NCI-H1092 (cell line): ENCODE measurements at regions not wholly inside any gene's neighbourhood (a gene's known extent, or its start where the extent isn't known, plus 50 kb on each side); places are given as distances from the start of the nearest gene placed in this dataset.

ENCODE experiments used
- DNase-seq: peaks from one replicate; lab custom pipeline; 2025; lab: John Stamatoyannopoulos, UW

DNA sequence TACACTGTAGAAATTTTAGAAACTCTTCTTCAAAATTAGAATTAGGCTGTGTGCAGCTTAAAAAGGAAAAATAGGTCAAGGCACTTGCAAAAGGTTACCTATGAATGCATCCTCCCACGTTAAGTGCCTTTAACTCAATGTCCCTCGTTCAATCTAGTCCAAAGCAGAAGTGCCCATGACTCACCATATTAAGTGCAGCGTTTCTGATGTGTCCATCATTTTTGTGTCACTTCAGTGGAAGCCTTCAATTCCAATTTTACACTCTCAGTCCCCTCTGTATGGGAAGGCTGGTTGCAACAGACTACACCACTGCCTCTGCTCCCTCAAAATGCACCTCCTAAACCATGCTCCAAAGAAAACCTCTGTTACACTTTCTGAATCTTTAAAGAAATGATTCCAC, 53.4 kb downstream of the FOXB1 start:
- DNase-seq: no peak

- DNase-seq: no peak
Measured at GRCh38 chr15:60059186-60059585, 55.1 kb downstream of the FOXB1 start.

DNA sequence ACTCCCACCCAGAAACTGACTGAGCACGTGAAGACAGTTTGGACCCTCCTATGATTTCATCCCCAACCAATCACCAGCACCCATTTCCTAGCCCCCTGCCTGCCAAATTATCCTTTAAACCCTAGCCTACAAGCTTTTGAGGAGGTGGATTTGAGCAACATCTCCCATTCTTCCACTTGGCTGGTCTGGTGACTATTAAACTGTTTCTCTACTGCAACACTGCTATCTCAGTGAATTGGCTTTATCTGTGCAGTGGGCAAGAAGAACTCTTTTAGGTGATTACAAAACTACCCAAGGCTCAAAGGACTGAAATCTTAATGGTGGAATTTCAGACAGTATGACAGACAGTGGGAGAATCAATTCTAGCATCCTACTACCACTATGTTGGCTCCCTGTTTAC, 57.6 kb downstream of the FOXB1 start:
- no peak for DNase-seq

DNA sequence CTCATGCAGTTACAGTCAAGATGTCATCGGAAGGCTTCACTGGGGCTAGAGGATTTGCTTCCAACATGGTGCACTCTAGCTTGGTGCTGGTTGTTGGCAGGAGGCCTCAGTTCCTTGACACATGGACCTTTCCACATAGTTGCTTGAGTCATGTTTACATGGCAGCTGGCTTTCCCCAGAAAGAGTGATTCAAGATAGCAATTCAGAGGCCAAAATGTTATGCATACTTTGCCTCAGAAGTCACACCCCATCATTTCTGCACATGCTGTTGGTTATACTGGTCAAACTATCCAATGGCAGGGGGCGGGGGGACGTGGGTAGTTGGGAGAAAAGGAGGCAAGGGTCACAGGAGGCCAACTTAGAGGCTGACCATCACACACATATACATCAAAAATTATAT, 58.7 kb downstream of the FOXB1 start:
- DNase-seq: no peak

GRCh38 chr15:60065951-60066350, 61.8 kb downstream of the FOXB1 start:
- no peak for DNase-seq

- DNase-seq: no peak
Measured at GRCh38 chr15:60070838-60071493, 66.9 kb downstream of the FOXB1 start.

GRCh38 chr15:60072826-60073465, 68.8 kb downstream of the FOXB1 start:
- DNase-seq: no peak

DNA sequence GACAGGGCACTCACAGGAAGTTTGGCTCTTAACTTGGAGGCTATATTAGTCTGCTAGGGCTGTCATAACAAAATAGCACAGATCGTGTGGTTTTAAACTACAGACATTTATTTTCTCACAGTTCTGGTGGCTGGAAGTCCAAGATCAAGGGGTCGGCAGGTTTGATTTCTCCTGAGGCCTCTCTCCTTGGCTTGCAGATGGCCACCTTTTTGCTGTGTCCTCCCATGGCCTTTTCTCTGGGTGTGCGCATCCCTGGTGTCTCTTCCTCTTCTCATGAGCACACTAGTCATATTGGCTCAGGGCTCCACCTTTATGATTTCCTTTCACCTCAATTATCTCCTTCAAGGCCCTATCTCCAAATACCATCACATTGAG, 69.3 kb downstream of the FOXB1 start:
- DNase-seq: no peak

GRCh38 chr15:60074181-60074885, 70.2 kb downstream of the FOXB1 start:
- no peak for DNase-seq

DNA sequence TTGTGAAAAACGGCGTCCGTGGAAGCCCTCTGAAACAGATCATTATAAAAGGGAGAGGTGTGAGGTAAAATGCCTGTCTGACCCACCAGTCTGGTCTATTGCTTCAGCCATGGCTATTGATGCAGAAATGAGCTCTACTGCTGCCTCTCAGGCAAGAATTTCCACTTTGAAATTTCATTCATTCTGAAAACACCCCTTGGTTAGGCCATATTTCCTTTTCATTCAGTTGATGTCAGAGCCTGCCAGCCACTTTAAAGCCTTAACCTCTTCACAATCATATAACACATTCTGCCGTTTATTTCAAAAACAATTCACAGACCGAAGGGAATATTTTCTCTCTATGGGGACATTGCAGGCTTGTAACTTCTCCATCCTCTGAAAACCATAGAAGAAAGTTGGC, 71.9 kb downstream of the FOXB1 start:
- no peak for DNase-seq

GRCh38 chr15:60076582-60077276, 72.6 kb downstream of the FOXB1 start:
- DNase-seq: no peak

- no peak for DNase-seq
Measured at GRCh38 chr15:60077581-60078359, 73.7 kb downstream of the FOXB1 start.

DNA sequence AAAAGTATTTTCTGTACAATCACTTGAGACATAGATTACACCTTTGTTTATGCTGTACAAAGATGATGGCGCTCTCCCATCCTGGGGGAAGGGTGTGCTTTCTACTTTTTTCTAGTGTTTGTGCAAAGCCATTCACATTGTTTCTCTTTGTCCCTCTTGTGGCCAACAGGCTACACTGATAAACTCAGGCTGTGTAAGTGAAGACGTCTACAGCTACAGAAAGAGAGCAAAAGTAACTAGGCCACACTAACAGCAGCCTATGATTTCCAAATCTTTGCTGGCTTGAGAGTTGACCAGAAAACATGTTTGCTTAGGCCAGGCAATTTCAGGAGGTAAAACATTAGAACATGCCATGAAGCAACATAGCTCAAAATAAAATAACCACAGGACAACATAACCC, 75.1 kb downstream of the FOXB1 start:
- no peak for DNase-seq

- no peak for DNase-seq
Measured at GRCh38 chr15:60081976-60082375, 77.9 kb downstream of the FOXB1 start.

DNA sequence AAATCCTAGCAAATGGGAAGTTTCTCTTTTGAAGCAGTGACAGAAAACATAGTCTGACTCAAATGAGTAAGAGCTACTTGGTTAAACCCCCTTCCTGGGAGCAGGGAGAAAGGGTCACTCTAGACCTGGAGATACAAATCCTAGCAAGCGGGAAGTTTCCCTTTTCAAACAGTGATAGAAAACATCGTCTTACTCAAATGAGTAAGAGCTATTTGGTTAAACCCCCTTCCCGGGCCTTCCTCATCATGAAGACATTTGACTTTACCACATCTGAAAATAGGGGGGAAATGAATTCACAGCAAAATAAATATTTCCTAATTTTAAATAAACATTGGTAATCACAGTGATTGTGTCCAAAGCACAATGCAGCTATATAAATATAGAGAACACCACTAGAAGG, 79.2 kb downstream of the FOXB1 start:
- no peak for DNase-seq

- no peak for DNase-seq
Measured at GRCh38 chr15:60086681-60087429, 82.7 kb downstream of the FOXB1 start.

DNA sequence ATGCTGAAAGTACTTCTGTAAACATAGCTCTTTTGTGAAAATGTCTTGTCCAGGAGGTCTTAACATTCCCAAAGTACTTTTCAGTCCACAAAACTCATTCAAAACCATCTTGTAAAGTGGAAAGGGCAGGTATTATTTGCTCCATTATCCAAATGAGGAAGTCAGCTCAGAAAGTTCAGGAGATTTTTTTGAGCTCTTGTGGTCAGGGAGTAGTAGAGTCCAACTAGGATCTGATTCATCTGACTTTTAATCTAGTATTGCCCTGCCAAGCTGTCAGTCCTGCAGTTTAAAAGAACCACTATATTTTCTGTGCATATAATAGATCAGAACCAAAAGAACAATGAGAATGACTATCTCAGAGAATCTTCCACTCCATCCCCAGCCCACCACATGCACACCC, 83.5 kb downstream of the FOXB1 start:
- no peak for DNase-seq

GRCh38 chr15:60090747-60091146, 86.6 kb downstream of the FOXB1 start:
- DNase-seq: no peak

DNA sequence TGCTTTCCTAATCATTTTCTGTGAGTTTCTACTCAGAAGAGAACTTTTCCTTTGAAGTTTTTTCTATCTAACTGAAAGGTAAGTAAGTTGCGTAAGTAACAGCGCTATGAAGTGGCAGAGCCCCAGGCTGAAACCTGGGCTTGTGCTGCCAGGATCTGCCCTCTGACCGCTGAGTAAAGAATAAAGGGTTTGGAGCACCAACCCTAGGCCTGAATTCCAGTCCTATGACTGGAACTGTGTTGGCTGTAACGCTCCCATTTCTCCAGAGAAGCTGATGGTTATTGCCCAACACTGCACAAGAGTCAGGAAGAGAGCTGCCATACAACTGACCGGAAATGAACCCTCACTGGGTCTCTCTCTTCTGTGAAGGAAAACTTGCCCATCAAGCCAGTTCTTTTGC, 87.0 kb downstream of the FOXB1 start:
- no peak for DNase-seq

GRCh38 chr15:60091911-60092310, 87.8 kb downstream of the FOXB1 start:
- DNase-seq: no peak

DNA sequence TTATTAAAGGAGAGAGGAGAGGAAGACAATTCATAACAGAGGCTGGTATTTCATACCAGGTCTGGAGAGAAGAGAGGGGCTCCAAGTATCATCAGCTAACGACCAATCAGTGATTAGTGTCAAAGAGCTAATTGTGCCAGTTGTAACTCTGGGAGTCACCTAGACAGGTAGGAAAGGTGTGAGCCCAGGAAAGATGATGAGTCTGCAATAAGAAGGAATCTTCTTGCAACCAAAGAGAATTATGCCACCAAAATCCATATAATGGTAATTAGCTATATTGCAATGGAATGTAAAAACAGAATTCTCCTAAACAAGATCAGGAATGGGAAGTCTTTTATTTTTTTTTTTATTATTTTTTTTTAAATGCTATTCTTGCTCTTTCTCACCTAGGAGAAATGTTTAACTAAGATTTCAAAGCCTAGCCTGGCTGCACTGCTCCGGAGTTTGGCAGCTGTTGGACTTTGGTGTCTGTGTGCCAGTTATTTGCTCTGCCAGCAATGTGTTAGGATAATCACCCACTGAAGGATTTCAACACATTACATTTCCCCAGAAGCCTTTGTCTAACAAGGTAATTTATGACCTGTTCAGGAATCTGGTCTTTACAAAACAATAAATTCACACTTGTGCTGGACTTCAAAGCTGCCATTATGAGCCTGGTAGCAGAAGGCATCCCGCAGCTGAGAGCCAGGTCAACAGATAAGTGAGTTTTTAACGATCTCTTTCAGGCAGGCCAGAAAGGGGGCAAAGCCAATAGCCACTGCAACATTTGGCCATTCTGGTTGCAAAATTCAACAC, 89.4 kb downstream of the FOXB1 start:
- DNase-seq: no peak
